Mesendoderm (in vitro differentiated cells): ENCODE measurements at regions not wholly inside any gene's neighbourhood (a gene's known extent, or its start where the extent isn't known, plus 50 kb on each side); places are given as distances from the start of the nearest gene placed in this dataset.

Experiments used
- DNase-seq: peaks from one replicate; pipeline ENCODE4 v3.0.0; 2013
- H2AK5ac ChIP-seq: 2 replicates; pipeline ENCODE4 v1.6.1; 2013; ENCODE audit warnings: low read length, inconsistent platforms
- H2BK120ac ChIP-seq: 2 replicates; pipeline ENCODE4 v1.6.1; 2013; ENCODE audit warnings: low read depth, mild to moderate bottlenecking, low read length, moderate library complexity, mixed read lengths
- H2BK15ac ChIP-seq: replicated peaks from 2 replicates; pipeline ENCODE4 v1.6.1; 2013; ENCODE audit warnings: low read depth, mild to moderate bottlenecking, moderate library complexity
- H2BK5ac ChIP-seq: 2 replicates; pipeline ENCODE4 v1.6.1; 2013; ENCODE audit warnings: low read length, inconsistent platforms
- H3K18ac ChIP-seq: 2 replicates; pipeline ENCODE4 v1.6.1; 2013; ENCODE audit warnings: mild to moderate bottlenecking, low read length, mixed read lengths
- H3K23ac ChIP-seq: one replicate; pipeline ENCODE4 v1.6.1; 2013; ENCODE audit warnings: low read length
- H3K27ac ChIP-seq: 2 replicates; pipeline ENCODE4 v1.5.1; 2013; ENCODE audit warnings: low read depth, mild to moderate bottlenecking, inconsistent platforms, low read length, moderate library complexity
- H3K27me3 ChIP-seq: 2 replicates; pipeline ENCODE4 v1.6.1; 2013; ENCODE audit warnings: low read length, control low read depth, mild to moderate bottlenecking, inconsistent platforms; ENCODE audit not compliant: insufficient read depth, poor library complexity
- H3K36me3 ChIP-seq: 2 replicates; pipeline ENCODE4 v1.6.1; 2013; ENCODE audit warnings: low read length, inconsistent platforms; ENCODE audit not compliant: control insufficient read depth, insufficient read depth
- H3K4ac ChIP-seq: one replicate; pipeline ENCODE4 v1.6.1; 2013; ENCODE audit warnings: low read depth, mild to moderate bottlenecking, low read length, moderate library complexity
- H3K4me1 ChIP-seq: 2 replicates; pipeline ENCODE4 v1.6.1; 2013; ENCODE audit warnings: low read depth, low read length, inconsistent platforms; ENCODE audit not compliant: control insufficient read depth
- H3K4me2 ChIP-seq: 2 replicates; pipeline ENCODE4 v1.6.1; 2013; ENCODE audit warnings: low read length
- H3K4me3 ChIP-seq: 2 replicates; pipeline ENCODE4 v1.5.1; 2013; ENCODE audit warnings: mild to moderate bottlenecking, low read length
- H3K56ac ChIP-seq: one replicate; pipeline ENCODE4 v1.6.1; 2013; ENCODE audit warnings: low read length
- H3K79me1 ChIP-seq: 2 replicates; pipeline ENCODE4 v1.6.1; 2013; ENCODE audit warnings: low read length, inconsistent platforms
- H3K79me2 ChIP-seq: 2 replicates; pipeline ENCODE4 v1.6.1; 2013; ENCODE audit warnings: mild to moderate bottlenecking, low read length; ENCODE audit not compliant: control insufficient read depth, insufficient read depth
- H3K9ac ChIP-seq: 2 replicates; pipeline ENCODE4 v1.6.1; 2013; ENCODE audit warnings: low read length, inconsistent platforms
- H4K5ac ChIP-seq: one replicate; pipeline ENCODE4 v1.6.1; 2013; ENCODE audit warnings: low read length
- H4K8ac ChIP-seq: one replicate; pipeline ENCODE4 v1.6.1; 2013; ENCODE audit warnings: low read depth, mild to moderate bottlenecking, control low read depth, low read length, moderate library complexity
- WGBS: extraction: QIAGEN DNeasy Blood & Tissue Kit; methylation state at CpG from one replicate; pipeline ENCODE4 v1.1.7; 2013; ENCODE audit warnings: low lambda C conversion rate, missing lambda C conversion rate; ENCODE audit not compliant: insufficient coverage; ENCODE audit errors: extremely low coverage; 5-methylcytosine and 5-hydroxymethylcytosine counted together

DNA sequence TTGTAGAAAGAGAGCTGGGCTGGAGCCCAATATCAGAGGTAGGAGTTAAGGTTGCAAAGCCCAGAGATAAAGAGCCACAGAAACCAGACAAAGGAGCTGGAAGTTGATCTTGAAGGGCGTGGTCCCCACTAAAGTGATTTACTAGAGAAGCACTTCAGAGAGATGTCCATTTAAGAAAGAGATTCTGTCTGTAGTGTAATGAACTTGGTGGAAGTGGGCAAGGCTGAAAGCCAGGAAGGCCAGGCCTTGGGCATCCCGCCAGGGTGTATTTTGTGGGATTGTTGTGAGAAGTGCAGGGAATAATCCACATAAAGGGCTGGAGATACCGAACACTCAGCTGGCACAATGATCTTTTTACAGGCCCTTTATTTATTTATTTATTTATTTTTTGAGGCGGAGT, 1398.8 kb downstream of the TBC1D22A start:
- Histone ChIP-seq H4K5ac (no peak overlapping the region), H2AK5ac (no peak overlapping the region), H2BK5ac (no peak overlapping the region), H3K36me3 (no peaks in the 10 kb centered on the region), H3K18ac (no peak overlapping the region), H3K27me3 (no peaks in the 10 kb centered on the region), H3K4me1 (no peaks in the 10 kb centered on the region), H3K56ac (no peak overlapping the region), H2BK15ac (no peak overlapping the region), H3K9ac (no peak overlapping the region), H3K79me2 (no peaks in the 10 kb centered on the region), H3K79me1 (no peaks in the 10 kb centered on the region), H3K4me2 (no peak overlapping the region), H2BK120ac (no peak overlapping the region), H3K23ac (no peak overlapping the region), H4K8ac (no peak overlapping the region), H3K4me3 (no peak overlapping the region), H3K4ac (no peak overlapping the region), H3K27ac (no peak overlapping the region)
- DNase-seq, result no peak
- no CpG with 5 or more reads among the region's 4 CpGs for WGBS

DNA sequence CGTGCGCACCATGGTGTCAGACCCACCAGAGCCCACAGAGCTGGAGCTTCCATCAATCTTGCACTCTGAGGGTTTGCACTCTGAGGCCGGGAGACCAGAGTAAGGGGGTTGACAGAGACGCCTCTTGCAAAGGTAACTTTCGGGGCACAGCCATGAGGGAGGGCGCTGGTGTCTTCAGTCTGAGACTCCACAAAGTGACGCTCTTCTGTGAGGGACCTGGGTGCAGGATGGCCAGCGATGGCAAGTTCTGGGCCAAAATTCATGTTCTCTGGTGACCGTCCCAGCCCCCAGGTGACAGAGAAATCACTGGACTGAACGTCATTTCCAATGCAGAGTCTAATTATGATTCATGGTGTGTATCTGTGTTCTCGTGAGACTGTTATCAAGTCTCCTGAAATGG, 1395.2 kb downstream of the TBC1D22A start:
- Histone ChIP-seq H3K4ac (no peak overlapping the region), H3K18ac (no peak overlapping the region), H3K4me3 (no peak overlapping the region), H2BK15ac (no peak overlapping the region), H3K27ac (no peak overlapping the region), H3K36me3 (no peaks in the 10 kb centered on the region), H3K23ac (no peak overlapping the region), H4K8ac (no peak overlapping the region), H3K9ac (no peak overlapping the region), H3K4me1 (no peaks in the 10 kb centered on the region), H2BK120ac (no peak overlapping the region), H4K5ac (no peak overlapping the region), H3K4me2 (no peak overlapping the region), H3K79me2 (no peaks in the 10 kb centered on the region), H3K56ac (no peak overlapping the region), H3K27me3 (no peaks in the 10 kb centered on the region), H2BK5ac (no peak overlapping the region), H3K79me1 (no peaks in the 10 kb centered on the region), H2AK5ac (no peak overlapping the region)
- DNase-seq, result no peak
- WGBS, result no CpG with 5 or more reads among the region's 11 CpGs

DNA sequence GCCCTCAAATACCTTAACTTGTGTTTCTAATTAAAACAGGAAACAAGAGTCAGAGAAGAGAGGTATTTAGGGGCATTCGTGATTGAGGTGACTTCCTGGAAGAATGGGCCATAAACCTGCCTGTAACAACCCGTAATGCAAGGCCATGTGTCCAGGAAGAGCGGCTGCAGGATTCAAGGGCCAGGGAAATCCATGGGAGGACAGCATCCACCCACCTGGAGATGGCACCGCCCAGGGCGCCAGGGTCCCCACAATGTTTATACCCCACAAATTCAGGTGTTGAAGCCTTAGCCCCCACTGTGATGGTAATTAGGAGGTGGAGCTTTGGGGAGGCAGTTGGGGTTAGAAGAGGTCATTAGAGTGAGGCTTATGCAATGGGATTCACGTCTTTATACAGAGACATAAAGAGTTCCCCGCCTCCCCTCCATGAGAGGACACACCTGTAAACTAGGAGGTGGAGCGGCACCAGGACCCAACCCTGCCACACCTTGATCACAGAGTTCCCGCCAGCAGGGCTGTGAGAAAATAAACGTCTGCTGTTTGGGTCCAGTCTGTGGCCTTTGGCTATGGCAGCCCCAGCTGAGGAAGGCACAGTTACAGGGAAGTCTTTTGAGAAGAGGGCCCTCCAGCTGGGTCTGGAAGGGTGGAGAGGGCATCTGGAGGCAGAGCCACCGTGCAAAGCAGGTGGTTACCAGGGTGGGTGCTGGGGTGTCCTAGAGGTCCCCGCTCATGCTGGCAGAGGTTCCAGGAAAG, 1394.3 kb downstream of the TBC1D22A start:
- H3K36me3 ChIP-seq, result no peaks in the 10 kb centered on the region
- H3K79me1 ChIP-seq, result no peaks in the 10 kb centered on the region
- no peak for DNase-seq
- no peaks in the 10 kb centered on the region for H3K4me1 ChIP-seq
- H2AK5ac ChIP-seq, result no peak overlapping the region
- no peaks in the 10 kb centered on the region for H3K79me2 ChIP-seq
- no peak overlapping the region for H3K4ac ChIP-seq
- H3K56ac ChIP-seq, result no peak overlapping the region
- H3K4me3 ChIP-seq, result no peak overlapping the region
- no peak overlapping the region for H2BK5ac ChIP-seq
- no peak overlapping the region for H3K9ac ChIP-seq
- H3K23ac ChIP-seq, result no peak overlapping the region
- H3K27ac ChIP-seq, result no peak overlapping the region
- no peak overlapping the region for H3K18ac ChIP-seq
- no peak overlapping the region for H4K8ac ChIP-seq
- H4K5ac ChIP-seq, result no peak overlapping the region
- no peak overlapping the region for H3K4me2 ChIP-seq
- no peaks in the 10 kb centered on the region for H3K27me3 ChIP-seq
- no peak overlapping the region for H2BK15ac ChIP-seq
- H2BK120ac ChIP-seq, result no peak overlapping the region
- WGBS, result no CpG with 5 or more reads among the region's 12 CpGs

DNA sequence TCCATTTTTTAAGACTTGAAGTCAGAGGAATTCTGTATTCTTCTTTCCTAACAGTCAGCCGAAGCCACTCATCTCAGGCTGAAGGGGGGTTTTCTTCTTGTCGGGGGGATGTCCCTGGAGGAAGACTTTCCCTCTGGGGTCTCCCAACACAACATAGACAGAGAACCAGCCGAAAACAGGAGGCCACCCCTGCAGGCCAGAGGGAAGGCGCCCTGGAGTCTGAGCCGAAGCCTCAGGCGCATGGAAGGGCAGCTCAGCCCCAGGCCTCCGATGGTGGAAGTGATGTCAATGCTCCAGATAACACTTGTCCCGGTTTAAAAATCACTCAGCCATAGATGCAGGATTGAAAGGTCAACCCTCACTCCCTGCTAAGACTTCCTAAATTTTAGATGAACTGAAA, 1393.0 kb downstream of the TBC1D22A start:
- no peak overlapping the region for H3K4ac ChIP-seq

DNA sequence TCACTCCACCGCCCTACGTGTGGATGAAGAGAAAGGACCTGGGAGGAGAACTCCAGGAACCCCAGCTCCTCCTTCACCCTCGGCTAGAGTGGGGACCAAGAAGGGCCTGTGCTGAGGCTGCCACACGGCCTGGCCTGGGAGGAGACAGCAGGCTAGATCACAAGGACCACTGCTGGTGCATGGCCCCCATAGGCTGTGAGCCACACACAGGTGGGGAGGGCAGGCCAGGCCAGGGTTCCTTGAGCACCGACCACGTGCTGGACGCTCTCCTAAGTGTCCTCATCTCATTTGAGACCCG, 1392.4 kb downstream of the TBC1D22A start:
- H4K5ac ChIP-seq, result no peak overlapping the region
- H3K23ac ChIP-seq, result no peak overlapping the region
- no peak overlapping the region for H3K4ac ChIP-seq
- no peak for DNase-seq
- H3K18ac ChIP-seq, result no peak overlapping the region
- no peaks in the 10 kb centered on the region for H3K36me3 ChIP-seq
- no peaks in the 10 kb centered on the region for H3K27me3 ChIP-seq
- H3K56ac ChIP-seq, result no peak overlapping the region
- H3K9ac ChIP-seq, result no peak overlapping the region
- no peak overlapping the region for H3K4me3 ChIP-seq
- no peak overlapping the region for H2AK5ac ChIP-seq
- WGBS, result no CpG with 5 or more reads among the region's 8 CpGs
- H2BK5ac ChIP-seq, result no peak overlapping the region
- H3K79me1 ChIP-seq, result no peaks in the 10 kb centered on the region
- no peak overlapping the region for H2BK120ac ChIP-seq
- no peak overlapping the region for H3K4me2 ChIP-seq
- no peaks in the 10 kb centered on the region for H3K4me1 ChIP-seq
- no peak overlapping the region for H3K27ac ChIP-seq
- H3K79me2 ChIP-seq, result no peaks in the 10 kb centered on the region
- H2BK15ac ChIP-seq, result no peak overlapping the region
- H4K8ac ChIP-seq, result no peak overlapping the region

More for the DNA sequence above, 1393.0 kb downstream of the TBC1D22A start:
- H4K5ac ChIP-seq, result no peak overlapping the region
- H3K23ac ChIP-seq, result no peak overlapping the region
- no peak overlapping the region for H3K56ac ChIP-seq
- no peak overlapping the region for H4K8ac ChIP-seq
- no peak overlapping the region for H2AK5ac ChIP-seq
- no peak overlapping the region for H3K9ac ChIP-seq
- H3K4me3 ChIP-seq, result no peak overlapping the region
- no peaks in the 10 kb centered on the region for H3K79me2 ChIP-seq
- no CpG with 5 or more reads among the region's 8 CpGs for WGBS
- no peaks in the 10 kb centered on the region for H3K36me3 ChIP-seq
- no peaks in the 10 kb centered on the region for H3K4me1 ChIP-seq
- H3K79me1 ChIP-seq, result no peaks in the 10 kb centered on the region
- no peak overlapping the region for H2BK15ac ChIP-seq
- no peak overlapping the region for H3K27ac ChIP-seq
- no peak for DNase-seq
- no peak overlapping the region for H3K4me2 ChIP-seq
- H3K27me3 ChIP-seq, result no peaks in the 10 kb centered on the region
- no peak overlapping the region for H3K18ac ChIP-seq
- no peak overlapping the region for H2BK5ac ChIP-seq
- H2BK120ac ChIP-seq, result no peak overlapping the region
